NCI-H226 (cell line): ENCODE measurements at regions not wholly inside any gene's neighbourhood (a gene's known extent, or its start where the extent isn't known, plus 50 kb on each side); places are given as distances from the start of the nearest gene placed in this dataset.
A peak's percentile ranks its signal among the peaks of the same experiment; 100 is the strongest.

ENCODE experiments used
- DNase-seq: peaks from one replicate; pipeline ENCODE4 v3.0.0-alpha.2; 2015

DNA sequence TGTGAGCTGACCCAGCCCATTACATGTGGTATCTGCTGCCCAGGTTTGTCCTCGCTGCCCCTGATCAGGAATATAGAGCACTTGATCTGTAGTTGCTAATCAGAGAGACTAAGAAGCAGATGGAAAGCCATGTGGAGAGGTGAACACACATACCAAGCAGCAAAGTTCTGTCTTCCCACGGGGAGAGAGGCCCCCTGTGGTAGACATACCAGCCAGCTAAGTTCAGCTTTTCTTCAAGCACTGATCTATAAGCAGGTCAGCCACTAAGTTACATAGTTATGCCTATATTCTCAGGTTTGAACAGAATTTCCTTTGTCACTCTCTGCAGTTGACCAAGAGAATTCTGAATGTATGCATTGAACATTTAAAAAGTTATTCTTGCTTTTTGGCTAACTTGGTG, 76.4 kb downstream of the DDX3Y start:
- no peak for DNase-seq

DNA sequence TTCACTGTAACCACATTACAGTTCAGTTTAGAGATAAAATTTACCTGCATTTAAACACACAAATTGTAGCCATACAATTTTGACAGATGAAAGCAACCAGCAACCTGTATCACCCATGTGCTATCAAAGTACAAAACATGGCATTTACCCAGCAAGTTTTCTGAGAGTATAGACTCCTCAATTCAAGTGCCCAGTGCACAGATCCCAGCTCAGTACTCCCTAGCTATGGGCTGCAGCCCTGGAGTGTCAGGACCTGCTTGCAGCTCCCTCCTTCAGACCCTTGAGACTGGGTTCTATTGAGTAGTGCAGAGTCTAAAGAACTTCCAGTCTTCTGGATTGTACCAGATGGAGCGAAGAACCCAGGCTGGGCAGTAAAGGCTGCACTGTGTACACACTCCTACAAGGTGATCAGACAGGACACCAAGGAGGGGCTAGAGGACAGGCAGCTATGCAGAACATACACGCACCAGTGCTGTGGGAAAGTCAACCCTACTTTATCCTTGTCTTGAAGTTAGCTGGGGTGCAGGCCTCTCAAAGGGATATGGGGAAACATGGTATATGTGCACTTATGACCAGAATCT, 77.7 kb downstream of the DDX3Y start:
- DNase-seq = no peak

DNA sequence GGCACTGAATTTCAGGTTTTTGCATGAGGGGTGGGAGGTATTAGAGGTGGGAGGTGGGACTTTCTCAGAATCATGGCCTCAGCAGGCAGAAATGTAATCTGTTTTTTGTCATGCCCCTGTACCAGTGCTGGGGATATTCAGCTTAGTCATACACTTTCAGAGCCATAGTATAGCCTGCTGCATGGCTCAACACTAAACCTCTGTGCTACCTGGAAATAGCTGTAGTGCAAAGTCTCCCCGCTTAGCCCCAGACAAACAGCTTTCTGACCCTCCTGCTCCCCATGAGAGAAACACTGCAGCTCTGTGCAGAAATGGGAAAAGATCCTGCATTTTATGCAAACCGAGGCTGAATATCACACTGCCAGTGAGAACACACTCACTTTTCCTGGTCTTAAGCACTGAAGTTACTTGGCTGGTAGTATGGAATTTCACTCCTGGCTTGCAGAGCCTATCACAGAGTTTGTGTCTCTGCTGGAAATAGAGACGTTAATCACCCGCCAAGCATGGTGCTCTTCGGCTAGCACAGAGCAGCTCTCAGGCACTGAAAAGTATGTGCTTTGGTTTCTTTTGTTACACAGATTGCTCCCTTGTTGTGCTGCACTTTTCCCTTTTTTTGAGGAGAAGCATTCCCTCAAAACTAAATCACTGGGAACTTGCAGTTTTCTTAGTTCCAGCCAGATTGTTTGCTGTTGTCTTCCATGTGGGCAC, 80.1 kb downstream of the DDX3Y start:
- no peak for DNase-seq

DNA sequence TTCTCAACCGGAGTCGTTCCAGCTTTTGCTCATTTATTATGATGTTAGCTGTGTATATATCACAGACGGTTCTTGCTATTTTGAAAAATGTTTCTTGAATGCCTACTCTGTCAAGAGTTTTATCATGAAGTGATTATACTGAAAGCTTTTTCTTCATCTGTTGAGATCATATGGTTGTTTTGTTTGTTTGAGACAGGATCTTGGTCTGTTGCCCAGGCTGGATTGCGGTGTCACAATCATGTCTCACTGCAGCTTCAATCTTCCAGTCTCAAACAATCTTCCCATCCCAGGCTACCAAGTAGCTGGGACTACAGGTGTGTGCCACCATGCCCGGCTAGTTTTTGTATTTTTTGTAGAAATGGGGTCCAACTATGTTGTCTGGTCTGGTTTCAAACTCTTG, 112.8 kb downstream of the DDX3Y start:
- DNase-seq = no peak

DNA sequence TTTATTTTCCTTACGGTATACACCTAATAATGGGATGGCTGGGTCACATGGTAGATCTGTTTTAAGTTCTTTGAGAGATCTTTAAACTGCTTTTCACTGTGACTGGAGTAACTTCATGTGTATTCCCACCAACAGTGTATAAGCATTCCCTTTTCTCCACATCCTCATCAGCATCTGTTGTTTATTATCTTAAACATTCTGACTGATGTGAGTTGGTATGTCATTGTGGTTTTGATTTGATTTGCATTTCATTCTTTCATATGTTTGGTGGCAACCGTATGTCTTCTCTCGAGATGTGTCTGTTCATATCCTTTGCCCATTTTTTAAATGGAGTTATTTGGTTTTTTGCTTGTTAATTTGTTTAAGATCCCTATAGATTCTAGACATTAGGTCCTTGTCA, 114.8 kb downstream of the DDX3Y start:
- no peak for DNase-seq

DNA sequence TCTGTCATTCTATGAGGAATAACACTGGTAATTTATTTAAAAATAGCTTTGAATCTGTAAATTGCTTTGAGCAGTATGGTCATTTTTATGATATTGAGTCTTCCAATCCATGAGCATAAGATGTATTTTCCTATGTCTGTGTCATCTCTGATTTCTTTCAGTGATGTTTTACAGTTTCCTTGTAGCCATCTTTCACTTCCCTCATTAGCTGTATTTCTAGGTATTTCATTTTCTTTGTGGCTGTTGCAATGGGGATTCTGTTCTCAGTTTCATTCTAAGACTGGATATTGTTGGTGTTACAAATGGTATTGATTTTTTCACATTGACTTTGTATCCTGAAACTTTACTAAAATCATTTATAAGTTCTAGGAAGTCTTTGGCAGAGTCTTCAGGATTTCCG, 116.2 kb downstream of the DDX3Y start:
- DNase-seq = no peak

DNA sequence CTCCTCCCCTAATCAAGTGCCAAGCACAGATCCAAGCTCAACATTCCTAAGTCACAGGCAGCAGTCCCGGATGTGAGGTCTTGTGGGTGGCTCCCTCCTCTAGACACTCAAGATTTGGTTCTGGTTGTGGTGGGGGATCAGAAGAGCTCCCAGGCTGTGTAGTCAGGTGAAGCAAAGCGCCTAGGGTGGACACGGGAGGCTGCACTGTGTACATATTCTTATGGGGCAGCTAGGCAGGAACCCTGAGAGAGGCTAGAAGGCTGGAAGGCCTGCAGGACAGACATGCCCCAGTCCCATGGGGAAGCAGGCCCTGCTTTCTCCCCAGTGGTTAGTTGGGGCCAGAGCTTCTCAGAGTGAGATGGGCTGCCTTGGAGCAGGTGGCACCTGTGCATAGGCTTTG, 118.9 kb downstream of the DDX3Y start:
- DNase-seq = no peak

DNA sequence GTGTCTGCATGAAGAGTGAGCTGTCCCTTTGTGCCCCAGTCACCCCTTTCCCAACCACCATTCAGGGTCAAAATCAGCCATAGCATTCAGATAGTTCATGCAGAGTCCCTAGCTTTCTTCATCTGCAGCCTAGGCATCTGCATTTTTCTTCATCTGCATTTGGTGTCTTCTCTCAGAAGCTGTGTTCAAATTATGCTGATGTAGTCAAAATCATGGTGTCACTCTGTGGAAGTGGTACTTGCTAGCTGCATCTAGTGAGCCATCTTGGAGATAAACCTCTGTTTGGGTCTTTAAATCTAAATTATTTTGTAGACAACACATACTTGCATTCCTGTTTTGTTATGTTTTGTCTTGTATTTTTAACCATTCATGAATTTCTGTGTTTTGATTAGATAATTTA, 119.8 kb downstream of the DDX3Y start:
- no peak for DNase-seq

DNA sequence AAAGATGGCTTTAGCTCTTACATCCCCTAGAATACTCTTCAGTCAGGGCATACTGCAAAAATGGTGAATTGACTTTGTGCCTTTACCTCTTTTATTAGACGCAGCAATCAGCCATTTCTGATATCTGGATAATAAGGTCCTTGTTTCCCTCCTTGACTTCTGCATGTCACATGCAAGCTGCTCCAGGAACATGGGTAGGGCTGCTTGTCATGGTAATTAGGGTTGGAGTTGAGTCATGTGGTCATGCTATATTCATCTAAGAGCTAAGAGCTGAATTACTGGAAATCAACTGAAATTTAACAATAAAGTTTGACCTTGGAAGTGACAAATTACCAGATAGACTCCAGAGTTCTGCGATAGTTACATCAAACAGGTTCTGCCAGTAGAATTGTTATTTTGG, 122.2 kb downstream of the DDX3Y start:
- no peak for DNase-seq

DNA sequence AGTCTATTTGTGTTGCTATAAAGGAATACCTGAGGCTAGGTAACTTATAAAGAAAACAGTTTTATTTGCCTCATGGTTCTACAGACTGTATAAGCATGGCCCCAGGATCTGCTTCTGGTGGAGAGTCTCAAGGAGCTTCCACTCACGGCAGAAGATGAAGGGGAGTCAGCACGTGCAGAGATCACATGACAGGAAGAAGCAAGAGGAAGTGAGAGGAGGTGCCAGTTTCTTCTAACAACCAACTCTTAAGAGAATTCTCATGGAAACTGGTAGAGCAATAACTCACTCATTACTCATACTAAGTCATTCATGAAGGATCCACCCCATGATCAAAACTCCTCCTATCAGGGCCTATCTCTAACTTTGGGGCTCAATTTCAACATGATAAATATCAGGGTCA, 135.6 kb downstream of the DDX3Y start:
- no peak for DNase-seq

DNA sequence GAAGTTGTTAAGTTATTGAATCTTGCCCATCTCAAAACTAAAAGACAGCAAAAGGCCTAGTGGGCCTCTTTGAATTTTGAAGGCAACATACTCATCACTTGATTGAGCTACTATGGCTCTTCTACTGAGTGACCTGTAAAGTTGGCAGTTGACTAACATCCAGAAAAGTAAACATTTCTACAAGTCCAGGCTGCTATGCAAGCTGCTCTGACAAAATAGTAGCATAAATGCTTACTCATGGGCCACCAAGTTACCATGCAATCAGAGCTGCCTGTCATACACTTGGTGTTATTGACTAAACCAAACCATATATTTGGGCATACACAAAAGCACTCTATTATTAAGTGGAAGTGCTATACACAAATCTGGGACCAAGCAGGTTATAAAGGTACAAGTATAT, 148.8 kb downstream of the DDX3Y start:
- DNase-seq = no peak

DNA sequence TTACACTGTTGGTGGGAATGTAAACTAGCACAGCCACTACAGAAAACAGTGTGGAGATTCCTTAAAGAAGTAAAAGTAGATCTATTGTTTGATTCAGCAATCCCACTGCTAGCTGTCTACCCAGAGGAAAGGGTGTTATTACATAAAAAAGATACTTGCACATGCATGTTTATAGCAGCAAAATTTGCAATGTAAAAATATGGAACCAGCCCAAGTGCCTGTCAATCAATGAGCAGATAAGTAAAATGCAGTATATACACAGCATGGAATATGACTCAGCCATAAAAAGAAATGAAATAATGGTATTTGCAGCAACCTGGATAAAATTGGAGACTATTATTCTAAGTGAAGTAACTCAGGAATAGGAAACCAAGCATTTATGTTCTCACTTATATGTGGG, 161.7 kb downstream of the DDX3Y start:
- DNase-seq = no peak

DNA sequence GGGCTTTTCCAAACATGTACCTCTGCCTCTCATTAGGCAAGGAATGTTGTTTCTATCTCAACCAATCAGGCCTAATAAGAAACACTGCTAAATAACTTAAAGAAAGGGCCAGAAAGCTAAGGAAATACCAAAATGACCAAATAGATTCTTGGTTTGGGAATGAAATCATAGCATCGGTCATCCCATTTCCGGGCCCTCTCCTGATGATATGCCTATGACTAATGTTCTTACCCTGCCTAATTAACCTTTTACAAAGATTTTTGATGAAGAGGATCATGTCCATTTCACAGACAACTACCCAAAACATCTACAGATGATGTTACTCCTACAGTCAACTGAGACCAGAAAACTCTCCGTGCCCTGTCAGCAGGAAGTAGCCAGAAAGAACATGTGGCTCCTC, 164.0 kb downstream of the DDX3Y start:
- peak; percentile 48 for DNase-seq

DNA sequence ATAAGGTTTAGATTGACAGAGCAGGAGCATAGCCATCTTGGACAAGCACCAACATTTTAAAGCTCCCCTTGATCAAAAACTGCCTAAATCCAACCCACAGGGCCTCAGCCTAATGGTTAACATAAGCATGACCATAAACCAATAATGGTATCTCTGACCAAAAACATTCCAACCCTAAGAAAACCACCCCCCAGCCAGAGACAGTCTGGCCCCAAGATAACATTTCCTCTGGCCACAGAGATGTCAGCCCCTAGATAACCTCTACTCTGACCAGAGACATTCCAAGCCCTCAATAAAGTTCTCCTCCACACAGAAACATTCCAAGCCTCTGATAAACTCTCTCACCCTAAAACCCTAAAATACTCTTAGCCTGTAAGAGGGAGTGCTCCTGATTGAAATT, 164.4 kb downstream of the DDX3Y start:
- DNase-seq = peak; percentile 81

DNA sequence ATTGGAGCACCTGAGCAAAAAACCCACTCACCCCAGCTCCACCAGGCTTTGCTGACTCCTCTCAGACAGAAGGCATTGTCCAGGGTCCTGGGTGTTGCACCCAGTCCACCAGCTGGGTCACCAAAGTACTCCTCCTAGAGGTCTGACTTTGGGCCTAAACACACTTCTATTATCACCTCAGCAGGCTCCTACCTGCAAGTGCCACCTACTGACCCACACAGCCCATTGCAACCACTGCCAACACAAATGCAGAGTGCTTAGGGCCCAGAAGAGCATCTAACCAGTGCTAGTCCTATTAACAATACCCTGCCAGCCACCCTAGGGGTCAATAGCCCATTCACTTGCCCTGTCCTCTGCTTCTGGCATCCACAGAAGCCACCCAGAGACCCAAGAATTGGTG, 178.1 kb downstream of the DDX3Y start:
- DNase-seq = no peak

DNA sequence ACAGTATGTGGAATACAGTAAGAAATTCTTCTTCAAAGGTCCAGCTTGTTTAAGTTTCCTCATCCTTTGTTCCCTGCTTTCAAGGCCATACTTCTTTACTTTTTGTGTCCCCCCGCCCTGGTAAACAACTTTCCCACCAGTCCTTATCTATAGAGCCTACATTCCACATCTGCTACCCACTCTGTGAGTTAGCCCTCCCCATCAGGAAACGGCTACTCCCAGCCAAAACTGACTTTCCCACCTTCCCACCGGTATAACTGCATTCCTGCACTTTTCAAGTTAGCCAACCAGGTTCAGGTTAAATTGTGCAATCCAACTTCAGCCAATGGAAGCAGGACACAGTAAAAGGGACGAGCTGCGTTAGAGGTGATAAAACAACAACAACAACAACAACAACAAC, 186.9 kb downstream of the DDX3Y start:
- no peak for DNase-seq

DNA sequence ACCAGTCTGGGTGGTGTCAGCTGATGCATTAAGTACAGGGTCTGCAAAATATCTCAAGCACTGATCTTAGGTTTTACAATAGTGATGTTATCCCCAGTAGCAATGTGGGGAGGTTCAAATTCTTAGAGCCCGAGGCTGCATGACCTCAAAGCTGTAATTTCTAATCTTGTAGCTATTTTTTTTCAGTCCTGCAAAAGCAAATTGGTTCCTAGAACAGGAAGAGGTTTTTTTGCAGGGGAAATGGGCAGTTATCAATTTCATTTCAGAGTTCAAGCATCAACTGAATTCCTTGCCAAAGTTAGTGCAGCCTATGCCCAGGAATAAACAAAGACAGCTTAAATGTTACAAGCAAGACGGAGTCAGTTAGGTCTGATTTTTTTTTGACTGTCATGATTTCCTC, 188.3 kb downstream of the DDX3Y start:
- no peak for DNase-seq

DNA sequence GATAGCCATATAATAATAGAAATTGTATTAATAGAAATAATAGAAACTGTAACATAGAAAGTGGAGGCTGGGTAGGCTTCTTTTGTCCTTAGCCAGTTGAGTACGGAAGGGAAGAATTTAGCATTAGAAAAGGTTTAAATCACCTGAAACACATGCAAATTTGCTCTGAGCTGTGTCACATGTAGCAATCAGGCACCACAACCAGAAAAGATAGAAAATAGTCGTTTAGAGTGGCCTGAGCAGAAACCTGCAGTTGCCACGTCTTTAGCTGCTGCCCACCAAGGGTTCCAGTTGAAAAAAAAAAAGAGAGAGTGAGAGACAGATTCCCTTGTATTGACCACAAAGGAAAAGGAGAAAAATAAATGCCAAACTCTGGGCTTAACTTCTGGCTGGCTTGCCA, 188.8 kb downstream of the DDX3Y start:
- DNase-seq = no peak

DNA sequence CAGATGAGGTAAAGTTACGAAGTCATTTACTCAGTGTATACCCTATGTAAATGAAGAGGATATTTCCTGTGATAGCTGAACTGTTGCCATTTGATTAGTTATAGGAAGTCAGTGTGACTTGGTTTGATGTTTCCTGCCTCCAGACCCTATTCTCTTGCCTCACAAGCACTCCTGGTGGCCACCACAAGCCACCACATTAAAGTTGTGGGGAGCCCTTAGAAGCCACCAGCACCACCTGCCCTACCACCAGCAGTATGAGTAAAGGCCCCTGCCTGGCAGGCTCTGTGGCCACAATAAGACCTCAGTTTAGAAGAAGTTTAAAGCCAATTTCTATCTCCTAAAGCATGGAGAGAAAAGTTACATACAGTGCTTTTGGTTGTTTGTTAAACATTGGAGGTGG, 189.7 kb downstream of the DDX3Y start:
- no peak for DNase-seq

DNA sequence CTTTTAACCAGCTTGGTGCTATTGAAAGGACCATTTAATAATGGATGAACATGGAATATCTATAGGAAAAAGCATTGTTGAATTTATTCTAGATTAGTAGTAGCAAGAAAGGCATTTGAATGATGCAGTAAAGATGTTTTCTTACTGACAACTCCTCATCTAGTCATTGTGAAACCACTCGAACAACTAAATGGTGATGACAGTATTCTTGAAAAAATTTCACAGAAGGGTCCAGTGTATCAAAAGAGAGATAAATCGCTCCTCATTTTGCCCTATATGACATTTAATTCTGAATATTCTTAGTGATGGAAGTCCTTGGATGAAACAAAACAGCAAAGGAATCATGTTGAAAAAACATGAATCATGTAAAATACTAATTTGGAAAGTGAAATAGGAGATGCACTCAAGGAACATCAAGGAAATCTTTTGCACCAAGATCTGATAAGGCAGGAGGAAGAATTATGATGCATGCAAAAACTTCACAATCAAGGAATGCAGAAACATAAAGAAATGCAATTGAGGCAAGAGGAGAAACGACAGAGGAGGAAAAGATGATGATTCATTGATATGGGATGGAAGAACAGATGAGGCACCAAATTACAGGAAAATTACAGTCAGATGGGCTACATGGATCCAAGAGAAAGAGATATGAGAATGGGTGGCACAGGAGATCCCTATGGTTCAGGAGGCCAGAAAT, 190.4 kb downstream of the DDX3Y start:
- peak; percentile 27 for DNase-seq

DNA sequence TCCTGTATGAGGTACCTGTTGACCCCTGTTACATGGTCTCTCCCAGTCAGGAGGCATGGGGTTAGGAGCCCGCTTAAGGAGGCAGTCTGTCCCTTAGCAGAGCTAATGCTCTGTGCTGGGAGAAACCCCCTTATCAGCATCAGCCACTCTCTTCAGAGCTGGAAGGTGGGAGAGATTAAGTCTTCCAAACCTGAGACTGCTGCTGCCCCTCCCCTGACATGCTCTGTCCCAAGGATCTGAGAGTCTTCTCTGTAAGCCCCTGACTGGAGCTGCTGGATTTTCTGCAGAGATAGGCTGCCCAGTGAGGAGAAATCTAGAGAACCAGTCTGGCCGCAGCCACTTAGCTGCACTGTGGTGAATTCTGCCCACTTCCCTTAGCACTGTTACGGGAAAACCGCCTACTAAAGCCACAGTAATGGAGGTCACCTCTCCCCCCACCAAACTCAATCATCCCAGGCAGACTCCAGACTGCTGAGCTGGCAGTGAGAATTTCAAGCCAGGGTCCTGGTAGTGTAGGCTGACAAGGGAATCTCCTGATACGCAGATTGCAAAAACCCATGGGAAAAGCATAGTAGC, 222.3 kb downstream of the DDX3Y start:
- no peak for DNase-seq

DNA sequence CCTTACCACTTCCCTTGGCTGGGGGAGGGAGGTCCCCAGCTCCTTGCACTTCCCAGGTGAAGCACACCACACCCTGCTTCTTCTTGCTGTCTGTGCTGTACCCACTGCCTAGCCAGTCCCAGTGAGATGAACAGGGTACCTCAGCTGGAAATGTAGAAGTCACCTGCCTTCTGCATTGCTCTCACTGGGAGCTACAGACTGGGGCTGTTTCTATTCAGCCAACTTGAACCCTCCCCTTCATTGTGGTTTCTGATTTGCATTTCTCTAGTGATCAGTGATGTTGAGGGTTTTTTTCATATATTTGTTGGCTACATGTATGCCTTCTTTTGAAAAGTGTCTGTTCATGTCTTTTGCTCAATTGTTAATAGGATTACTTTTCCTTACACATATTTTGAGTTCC, 222.8 kb downstream of the DDX3Y start:
- DNase-seq = no peak

DNA sequence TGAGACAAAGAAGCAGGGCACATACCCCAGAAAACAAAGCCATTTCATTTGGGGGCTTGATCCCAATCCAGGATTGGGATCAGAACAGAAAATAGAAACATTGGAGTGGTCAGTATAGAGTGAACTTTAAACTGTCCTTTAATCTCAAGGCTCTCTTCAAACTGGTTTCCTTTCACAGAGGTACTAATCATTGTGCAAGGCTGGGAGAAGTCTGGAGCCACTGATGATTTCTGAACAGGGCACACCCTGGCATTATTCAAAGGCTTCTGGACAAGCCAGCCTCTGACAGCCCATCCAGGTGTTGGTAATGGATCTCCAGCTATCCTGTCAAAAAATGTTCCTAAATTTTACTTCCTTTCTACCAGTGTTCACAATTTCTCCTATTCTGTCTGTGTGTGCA, 244.5 kb downstream of the DDX3Y start:
- no peak for DNase-seq

DNA sequence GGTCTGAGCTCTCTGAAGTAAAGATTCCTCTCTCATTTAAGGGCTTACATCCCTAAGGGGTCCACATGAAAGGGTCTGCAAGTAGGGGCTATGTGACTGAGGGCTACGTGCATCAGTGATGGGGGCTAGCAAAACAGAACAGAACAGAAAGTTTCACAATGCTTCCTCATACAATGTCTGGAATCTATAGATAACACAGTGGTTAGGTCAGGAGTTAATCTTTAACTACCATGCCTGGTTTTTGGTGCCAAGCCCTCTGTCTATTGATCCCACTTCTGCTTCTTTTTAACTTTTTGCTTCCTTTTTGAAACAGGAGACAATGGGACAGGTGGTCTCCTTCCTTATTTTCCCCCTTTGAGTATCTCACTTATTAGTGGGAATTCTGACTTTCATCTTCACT, 263.0 kb downstream of the DDX3Y start:
- no peak for DNase-seq
